Ovary (tissue), 7 donors: ENCODE measurements at regions not wholly inside any gene's neighbourhood (a gene's known extent, or its start where the extent isn't known, plus 50 kb on each side); places are given as distances from the start of the nearest gene placed in this dataset.

Experiments
- DNase-seq, 5 donors: peaks; one replicate each; pipeline ENCODE4 v3.0.0-alpha.2; 2019 to 2020
- H3K27ac ChIP-seq, 2 donors: fragments of 200-600 bp; one replicate each; pipeline versions ENCODE4 v1.5.1 to v1.8.0; 2019 to 2022
- H3K27me3 ChIP-seq: fragments of 200-600 bp; one replicate; pipeline ENCODE4 v1.8.0; 2022
- H3K36me3 ChIP-seq: fragments of 200-600 bp; sonication (generic); one replicate; pipeline ENCODE4 v1.5.1; 2019
- H3K4me1 ChIP-seq: one replicate; pipeline ENCODE4 v1.8.1; 2013; ENCODE audit warnings: mild to moderate bottlenecking, moderate library complexity; ENCODE audit not compliant: insufficient read depth
- H3K4me3 ChIP-seq: fragments of 200-600 bp; sonication (generic); one replicate; pipeline ENCODE4 v1.5.1; 2017
- H3K9me3 ChIP-seq, 2 donors: fragments of 200-600 bp in 1 of 2; sonication (generic) in 1 of 2; one replicate each; pipeline versions ENCODE4 v1.5.1 to v1.8.1; 2013 to 2019; ENCODE audit warnings: mild to moderate bottlenecking in 1 of 2, moderate library complexity in 1 of 2
- CTCF ChIP-seq, 3 donors: fragments of 450-650 bp in 2 of 3; fragments of 200-600 bp in 1 of 3; IDR thresholded peaks; one replicate each; pipeline versions ENCODE4 v1.5.1 to v1.8.0; 2016 to 2022; ENCODE audit warnings: antibody characterized with exemption in 3 of 3, mild to moderate bottlenecking in 1 of 3
- EP300 ChIP-seq: sonication (generic); formaldehyde crosslinking; IDR thresholded peaks from one replicate; pipeline ENCODE4 v1.6.1; 2017; ENCODE audit warnings: antibody characterized with exemption
- POLR2A ChIP-seq: fragments of 450-650 bp; IDR thresholded peaks from one replicate; pipeline ENCODE4 v1.6.1; 2017; ENCODE audit warnings: antibody characterized with exemption, mild to moderate bottlenecking, moderate library complexity
- WGBS, 3 donors: extraction: QIAGEN DNeasy Blood & Tissue Kit in 1 of 3; methylation state at CpG; one replicate each; pipeline versions ENCODE4 v1.1.5 to v1.1.7; 2013 to 2017; 5-methylcytosine and 5-hydroxymethylcytosine counted together
- intact Hi-C, 4 donors: fragments of 100-400 bp; cut with DNase I; formaldehyde crosslinking; loops; one replicate each; pipeline versions ENCODE4 v1.11.0 to v1.15.1; 2022 to 2023
- donor health status: DM: no; HTN: no; CAD: no; lungs with moderate emphysema.
- donor health status: DM: no; HTN: no; CAD: no.
- donor health status: Bipolar disorder and iron deficiency.
- donor health status: DM: no; HTN: no; CAD: no.
- donor health status: DM: yes; HTN: yes; CAD: no.

- H3K4me3 ChIP-seq = no peak overlapping the region
- H3K36me3 ChIP-seq = no peaks in the 10 kb centered on the region
- TF ChIP-seq CTCF (IDR thresholded peaks at IDR 0.05) (no peak), EP300 (no peak), POLR2A (no peak)
- intact Hi-C loops = no loop called here
- H3K9me3 ChIP-seq = no peaks in the 10 kb centered on the region
- H3K27me3 ChIP-seq = peaks cover 4% of the 10 kb centered on the region
- no peak overlapping the region for H3K27ac ChIP-seq
- no peaks in the 10 kb centered on the region for H3K4me1 ChIP-seq
- no peak for DNase-seq
- WGBS, 3 donors = 78 to 90% (median 82%) methylated on average over 3 of the region's 3 CpGs
Measured at GRCh38 chr13:83056269-83056668, 826.0 kb downstream of the SLITRK1 start.

- DNase-seq = no peak
- TF ChIP-seq POLR2A (no peak), EP300 (no peak), CTCF (IDR thresholded peaks at IDR 0.05) (no peak)
- H3K36me3 ChIP-seq = no peaks in the 10 kb centered on the region
- no peaks in the 10 kb centered on the region for H3K27me3 ChIP-seq
- no peaks in the 10 kb centered on the region for H3K9me3 ChIP-seq
- intact Hi-C loops = no loop called here
- 55 to 64% (median 61%) methylated on average over 1 of the region's 1 CpG for WGBS, 3 donors
- H3K4me3 ChIP-seq = no peak overlapping the region
- no peaks in the 10 kb centered on the region for H3K4me1 ChIP-seq
- no peak overlapping the region for H3K27ac ChIP-seq
Measured at GRCh38 chr13:83048419-83048818, 833.9 kb downstream of the SLITRK1 start.

GRCh38 chr13:83024955-83025594, 857.2 kb downstream of the SLITRK1 start:
- H3K9me3 ChIP-seq = no peaks in the 10 kb centered on the region
- DNase-seq = no peak
- no peak overlapping the region for H3K4me3 ChIP-seq
- no peaks in the 10 kb centered on the region for H3K36me3 ChIP-seq
- no peaks in the 10 kb centered on the region for H3K4me1 ChIP-seq
- H3K27ac ChIP-seq = no peak overlapping the region
- no peaks in the 10 kb centered on the region for H3K27me3 ChIP-seq
- intact Hi-C loops = no loop called here
- 86 to 94% (median 90%) methylated on average over 1 of the region's 1 CpG for WGBS, 3 donors
- TF ChIP-seq POLR2A (no peak), CTCF (IDR thresholded peaks at IDR 0.05) (no peak), EP300 (no peak)

GRCh38 chr13:83024232-83024631, 858.0 kb downstream of the SLITRK1 start:
- no peak overlapping the region for H3K4me3 ChIP-seq
- no peak overlapping the region for H3K27ac ChIP-seq
- no peaks in the 10 kb centered on the region for H3K36me3 ChIP-seq
- H3K4me1 ChIP-seq = no peaks in the 10 kb centered on the region
- WGBS, 3 donors = 79 to 87% (median 86%) methylated on average over 1 of the region's 1 CpG
- DNase-seq = no peak
- TF ChIP-seq CTCF (IDR thresholded peaks at IDR 0.05) (no peak), POLR2A (no peak), EP300 (no peak)
- no peaks in the 10 kb centered on the region for H3K9me3 ChIP-seq
- no peaks in the 10 kb centered on the region for H3K27me3 ChIP-seq
- intact Hi-C loops = no loop called here
